ENCODE measurements at regions not wholly inside any gene's neighbourhood (a gene's known extent, or its start where the extent isn't known, plus 50 kb on each side); places are given as distances from the start of the nearest gene placed in this dataset.

DNA sequence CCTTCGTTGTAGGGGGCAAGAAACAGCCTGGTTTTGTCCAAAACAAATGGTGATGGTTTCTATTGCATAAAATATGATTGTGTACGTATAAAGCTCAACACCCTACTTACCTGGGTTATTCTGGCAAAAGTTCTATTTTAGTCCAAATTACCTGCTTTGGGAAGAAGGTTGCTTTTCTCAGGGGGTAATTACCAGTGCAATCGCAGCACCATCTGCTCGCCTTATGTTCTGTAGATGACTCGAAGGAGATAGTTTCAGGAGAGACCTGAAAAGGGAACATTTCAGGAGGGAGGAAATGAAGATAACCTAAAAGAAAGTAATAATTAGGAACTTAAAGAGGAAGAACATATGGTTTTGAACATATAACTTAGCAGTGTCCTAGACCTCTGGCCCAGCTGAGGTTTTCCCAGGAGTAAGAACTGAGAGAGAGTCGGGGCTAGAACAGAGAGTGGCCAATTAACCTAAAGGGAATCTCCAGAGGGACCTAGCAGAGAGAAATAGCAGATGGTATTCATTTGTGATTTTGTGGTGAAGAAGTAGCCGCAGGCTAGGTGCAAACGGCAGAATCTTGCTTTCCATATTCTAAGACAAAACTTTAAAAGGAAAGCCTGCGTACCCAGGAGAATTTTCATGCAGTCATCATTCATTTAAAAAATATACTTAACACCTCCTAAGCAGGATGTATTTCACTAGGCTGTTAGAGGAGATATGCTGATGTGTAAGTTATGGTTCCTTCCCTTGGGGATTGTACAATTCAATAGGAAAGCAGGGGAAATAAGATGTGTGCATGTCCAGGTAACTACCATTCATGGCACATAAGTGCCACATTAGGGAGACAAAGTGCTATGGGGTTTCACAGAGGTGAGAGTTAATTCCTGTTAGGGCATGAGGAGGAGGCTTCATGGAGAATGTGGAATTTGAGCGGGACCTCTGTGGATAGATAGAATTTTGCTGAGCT is 113.0 kb upstream of the SLC10A2 start:
- no peak for DNase-seq

- DNase-seq = no peak
Measured at GRCh38 chr13:103174966-103175365, 108.7 kb upstream of the SLC10A2 start.

- no peak for DNase-seq
Measured at GRCh38 chr13:103168901-103169508, 102.8 kb upstream of the SLC10A2 start.

DNA sequence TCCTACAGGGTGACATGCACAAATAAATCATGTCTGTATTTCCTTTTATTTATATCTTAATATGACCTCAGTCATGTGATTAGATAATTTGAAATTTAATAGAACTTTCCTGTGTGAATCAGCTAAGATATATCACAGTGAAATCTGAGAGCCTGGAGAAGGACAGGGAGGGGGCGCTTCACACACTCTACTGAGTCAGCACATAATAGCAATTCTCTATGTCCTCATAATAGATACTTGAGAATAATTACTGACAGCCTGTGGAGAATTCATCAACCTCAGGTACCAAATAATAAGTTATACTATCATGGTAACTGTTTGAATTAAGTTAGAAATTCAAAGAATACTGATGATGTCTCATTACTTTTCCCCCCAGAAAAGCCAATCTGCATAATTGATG is 98.0 kb upstream of the SLC10A2 start:
- DNase-seq = no peak

- no peak for DNase-seq
Measured at GRCh38 chr13:103161476-103161875, 95.3 kb upstream of the SLC10A2 start.

GRCh38 chr13:103157434-103158145 is 91.4 kb upstream of the SLC10A2 start:
- DNase-seq = no peak

DNA sequence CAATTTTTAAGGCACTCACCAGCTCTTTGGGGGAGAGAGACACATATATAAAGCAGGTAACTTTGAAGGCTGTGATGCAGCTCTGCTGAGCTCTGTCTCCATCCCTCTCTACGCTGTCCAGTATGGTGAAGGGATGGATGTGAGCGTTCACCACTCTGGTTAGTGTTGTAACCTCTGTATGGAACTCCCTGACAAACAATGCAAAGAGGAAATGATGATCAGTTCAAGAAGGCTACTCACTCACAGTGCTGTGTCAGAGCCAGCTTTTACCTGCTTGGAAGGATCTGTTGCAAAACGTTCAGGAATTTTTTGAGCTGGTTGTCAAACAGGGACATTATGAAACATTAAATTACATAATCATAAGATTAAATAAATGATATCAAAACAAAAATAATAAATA is 90.8 kb upstream of the SLC10A2 start:
- no peak for DNase-seq

DNA sequence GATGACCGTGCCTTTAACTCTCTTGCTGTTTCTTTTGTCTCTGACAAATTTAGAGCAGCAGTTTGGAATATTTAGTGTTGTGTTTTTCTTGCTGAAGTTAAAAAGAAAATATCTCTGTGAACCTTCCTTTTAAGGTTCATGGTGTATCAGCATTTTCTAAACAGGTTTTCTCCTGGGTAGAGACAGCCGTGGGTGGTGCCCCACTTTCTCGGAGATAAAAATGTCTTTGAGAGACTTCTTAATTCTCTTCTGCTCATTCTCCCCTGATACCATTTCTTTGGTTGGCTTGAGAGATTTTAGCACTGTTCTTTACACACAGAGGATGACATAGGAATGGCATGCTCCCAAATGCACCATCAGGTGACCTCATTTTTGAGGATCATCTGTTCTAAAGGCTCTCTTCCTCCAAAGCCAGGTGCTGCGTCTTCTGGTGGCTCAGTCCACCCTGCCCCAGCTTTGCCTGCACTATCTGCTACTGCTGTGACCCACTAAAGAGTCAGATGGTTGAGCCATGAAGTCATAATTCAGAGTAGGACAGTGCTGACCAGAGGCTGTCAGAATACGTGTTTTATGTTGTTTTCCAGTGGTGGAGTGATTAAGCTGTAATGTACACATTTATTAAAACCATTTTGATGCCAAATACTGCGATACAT is 90.3 kb upstream of the SLC10A2 start:
- DNase-seq = no peak

- DNase-seq = no peak
Measured at GRCh38 chr13:103153466-103153865, 87.2 kb upstream of the SLC10A2 start.

- DNase-seq = no peak
Measured at GRCh38 chr13:103147961-103148360, 81.7 kb upstream of the SLC10A2 start.

- DNase-seq = no peak
Measured at GRCh38 chr13:103145442-103145841, 79.2 kb upstream of the SLC10A2 start.

DNA sequence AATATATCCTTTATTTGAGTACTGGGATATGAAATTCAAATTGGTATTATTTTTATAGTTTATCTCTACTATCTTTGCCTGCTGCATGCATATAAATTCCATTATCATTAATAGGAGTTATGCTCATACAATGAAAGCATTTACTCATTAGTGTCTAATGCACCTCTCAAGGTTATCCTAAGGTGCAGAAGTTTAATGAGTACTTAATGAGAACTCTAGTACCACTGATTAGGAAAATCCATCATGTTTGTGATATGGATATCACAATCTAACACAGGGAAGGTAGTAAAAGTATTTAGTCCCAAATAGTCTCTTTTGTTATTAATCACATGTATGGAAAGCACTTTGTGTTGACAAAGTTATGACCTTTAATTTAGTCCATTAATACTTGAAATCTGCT is 77.2 kb upstream of the SLC10A2 start:
- DNase-seq = no peak

- no peak for DNase-seq
Measured at GRCh38 chr13:103142151-103142550, 75.9 kb upstream of the SLC10A2 start.

DNA sequence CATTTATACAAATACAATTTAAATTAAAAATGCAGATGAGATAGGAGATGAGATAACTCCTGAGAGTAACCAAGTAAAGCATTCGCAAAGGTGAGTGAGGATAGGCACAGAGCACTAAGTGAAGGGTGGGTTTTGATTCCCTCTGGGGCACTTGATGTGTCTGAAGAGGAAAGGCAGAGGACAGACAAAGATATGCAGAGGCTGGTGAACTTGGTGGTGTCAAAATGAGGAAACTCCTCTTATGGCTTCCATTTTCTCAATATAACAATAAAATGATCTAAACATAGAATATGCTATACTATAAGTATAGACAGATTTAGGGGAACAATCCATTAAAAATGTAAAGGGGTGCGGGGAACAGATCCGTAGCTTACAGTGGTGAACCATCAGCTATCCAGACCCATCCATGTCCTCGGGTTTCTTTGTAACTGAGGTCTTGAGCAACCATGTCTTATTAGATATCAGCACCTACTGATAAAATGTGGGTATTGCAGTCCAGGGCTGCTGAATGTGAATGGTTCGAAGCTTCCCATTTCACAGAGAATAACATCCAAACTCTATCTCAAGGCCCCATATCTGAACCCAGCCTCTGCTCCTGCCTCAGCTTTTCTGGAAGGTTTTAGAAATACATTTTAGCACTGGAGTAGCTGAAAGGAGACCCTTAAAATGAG is 73.9 kb upstream of the SLC10A2 start:
- no peak for DNase-seq

DNA sequence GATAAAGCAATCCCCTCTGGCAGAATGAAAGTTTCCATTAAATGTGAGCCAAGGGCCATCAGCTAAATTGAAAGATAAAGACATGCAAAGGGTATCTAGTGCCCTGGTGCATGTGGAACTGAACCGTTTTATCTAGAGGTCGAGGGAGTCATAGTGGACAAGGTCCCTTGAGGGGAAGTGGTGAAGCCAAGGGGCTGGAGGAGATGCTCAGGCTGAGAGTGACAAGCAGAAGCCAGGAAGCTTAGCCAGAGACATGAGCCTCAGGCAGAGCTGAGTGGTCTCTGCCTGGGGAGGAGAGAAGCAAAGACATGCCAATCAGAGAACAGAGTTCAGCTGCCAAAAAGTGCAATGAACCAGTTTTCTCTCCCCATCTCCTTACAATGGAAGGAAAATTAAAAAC is 68.1 kb upstream of the SLC10A2 start:
- DNase-seq = no peak

- no peak for DNase-seq
Measured at GRCh38 chr13:103133556-103133955, 67.3 kb upstream of the SLC10A2 start.

DNA sequence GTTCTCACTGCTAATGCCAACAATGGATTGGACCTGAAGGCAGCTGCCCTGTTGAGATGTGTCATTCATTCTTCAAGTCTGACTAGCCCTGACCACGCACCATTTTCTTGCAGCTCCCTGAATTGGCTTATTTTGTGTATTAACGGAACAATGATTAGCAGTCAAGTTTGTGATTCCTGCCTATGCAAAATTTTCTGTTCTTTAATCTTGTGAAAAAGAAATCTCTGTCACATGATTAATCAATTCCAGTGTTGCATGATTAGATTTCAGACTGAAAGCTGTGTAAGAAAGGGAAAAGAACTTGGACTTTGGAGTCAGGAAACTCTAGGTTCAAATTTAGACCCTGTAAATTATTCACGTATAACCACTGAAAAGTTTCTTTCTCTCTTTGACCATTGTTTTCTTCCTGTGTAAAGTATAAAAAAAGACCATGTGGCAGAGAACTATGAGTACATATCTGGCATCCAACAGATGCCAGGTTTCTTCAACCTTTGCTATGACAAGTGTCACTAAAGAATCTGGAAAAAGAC is 64.5 kb upstream of the SLC10A2 start:
- no peak for DNase-seq

GRCh38 chr13:103130146-103130545 is 63.9 kb upstream of the SLC10A2 start:
- no peak for DNase-seq
